ENCODE measurements at regions not wholly inside any gene's neighbourhood (a gene's known extent, or its start where the extent isn't known, plus 50 kb on each side); places are given as distances from the start of the nearest gene placed in this dataset.

DNA sequence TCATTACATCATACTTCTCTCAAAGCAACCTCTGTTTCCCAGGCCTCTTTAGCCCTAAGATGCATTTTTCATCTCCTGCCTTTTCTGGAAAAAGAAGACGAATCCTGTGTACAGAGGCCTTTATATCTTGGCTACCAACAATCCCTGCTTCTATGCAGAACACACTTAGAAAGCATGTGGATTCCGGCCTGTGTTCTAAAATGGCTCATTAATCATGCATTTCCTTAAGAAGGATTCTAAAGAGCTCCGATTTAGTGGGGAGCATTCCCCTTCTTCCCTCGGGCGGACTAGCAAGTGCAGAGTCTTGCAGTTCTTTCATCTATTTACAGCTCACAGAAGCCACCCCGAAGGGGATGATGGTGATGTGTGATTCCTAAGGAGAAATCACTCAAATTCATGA is 1212.9 kb downstream of the TYW1 start (continued):
- TF ChIP-seq, protein P1, sequence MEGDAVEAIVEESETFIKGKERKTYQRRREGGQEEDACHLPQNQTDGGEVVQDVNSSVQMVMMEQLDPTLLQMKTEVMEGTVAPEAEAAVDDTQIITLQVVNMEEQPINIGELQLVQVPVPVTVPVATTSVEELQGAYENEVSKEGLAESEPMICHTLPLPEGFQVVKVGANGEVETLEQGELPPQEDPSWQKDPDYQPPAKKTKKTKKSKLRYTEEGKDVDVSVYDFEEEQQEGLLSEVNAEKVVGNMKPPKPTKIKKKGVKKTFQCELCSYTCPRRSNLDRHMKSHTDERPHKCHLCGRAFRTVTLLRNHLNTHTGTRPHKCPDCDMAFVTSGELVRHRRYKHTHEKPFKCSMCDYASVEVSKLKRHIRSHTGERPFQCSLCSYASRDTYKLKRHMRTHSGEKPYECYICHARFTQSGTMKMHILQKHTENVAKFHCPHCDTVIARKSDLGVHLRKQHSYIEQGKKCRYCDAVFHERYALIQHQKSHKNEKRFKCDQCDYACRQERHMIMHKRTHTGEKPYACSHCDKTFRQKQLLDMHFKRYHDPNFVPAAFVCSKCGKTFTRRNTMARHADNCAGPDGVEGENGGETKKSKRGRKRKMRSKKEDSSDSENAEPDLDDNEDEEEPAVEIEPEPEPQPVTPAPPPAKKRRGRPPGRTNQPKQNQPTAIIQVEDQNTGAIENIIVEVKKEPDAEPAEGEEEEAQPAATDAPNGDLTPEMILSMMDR (IDR thresholded peaks at IDR 0.05; ENCODE audit: control extremely low read depth in 1 of 3, insufficient read depth in 1 of 3, low read depth in 1 of 3, low read length in 3 of 3), result no peak
- TF ChIP-seq SP2 (IDR thresholded peaks at IDR 0.05; ENCODE audit: low read length) (no peak), ZNF274 (IDR thresholded peaks at IDR 0.05; ENCODE audit: borderline replicate concordance, extremely low read depth, low read length) (no peak), POLR2AphosphoS5 (IDR thresholded peaks at IDR 0.05; ENCODE audit: low read depth, low read length) (no peak)
- TF ChIP-seq, protein P2, sequence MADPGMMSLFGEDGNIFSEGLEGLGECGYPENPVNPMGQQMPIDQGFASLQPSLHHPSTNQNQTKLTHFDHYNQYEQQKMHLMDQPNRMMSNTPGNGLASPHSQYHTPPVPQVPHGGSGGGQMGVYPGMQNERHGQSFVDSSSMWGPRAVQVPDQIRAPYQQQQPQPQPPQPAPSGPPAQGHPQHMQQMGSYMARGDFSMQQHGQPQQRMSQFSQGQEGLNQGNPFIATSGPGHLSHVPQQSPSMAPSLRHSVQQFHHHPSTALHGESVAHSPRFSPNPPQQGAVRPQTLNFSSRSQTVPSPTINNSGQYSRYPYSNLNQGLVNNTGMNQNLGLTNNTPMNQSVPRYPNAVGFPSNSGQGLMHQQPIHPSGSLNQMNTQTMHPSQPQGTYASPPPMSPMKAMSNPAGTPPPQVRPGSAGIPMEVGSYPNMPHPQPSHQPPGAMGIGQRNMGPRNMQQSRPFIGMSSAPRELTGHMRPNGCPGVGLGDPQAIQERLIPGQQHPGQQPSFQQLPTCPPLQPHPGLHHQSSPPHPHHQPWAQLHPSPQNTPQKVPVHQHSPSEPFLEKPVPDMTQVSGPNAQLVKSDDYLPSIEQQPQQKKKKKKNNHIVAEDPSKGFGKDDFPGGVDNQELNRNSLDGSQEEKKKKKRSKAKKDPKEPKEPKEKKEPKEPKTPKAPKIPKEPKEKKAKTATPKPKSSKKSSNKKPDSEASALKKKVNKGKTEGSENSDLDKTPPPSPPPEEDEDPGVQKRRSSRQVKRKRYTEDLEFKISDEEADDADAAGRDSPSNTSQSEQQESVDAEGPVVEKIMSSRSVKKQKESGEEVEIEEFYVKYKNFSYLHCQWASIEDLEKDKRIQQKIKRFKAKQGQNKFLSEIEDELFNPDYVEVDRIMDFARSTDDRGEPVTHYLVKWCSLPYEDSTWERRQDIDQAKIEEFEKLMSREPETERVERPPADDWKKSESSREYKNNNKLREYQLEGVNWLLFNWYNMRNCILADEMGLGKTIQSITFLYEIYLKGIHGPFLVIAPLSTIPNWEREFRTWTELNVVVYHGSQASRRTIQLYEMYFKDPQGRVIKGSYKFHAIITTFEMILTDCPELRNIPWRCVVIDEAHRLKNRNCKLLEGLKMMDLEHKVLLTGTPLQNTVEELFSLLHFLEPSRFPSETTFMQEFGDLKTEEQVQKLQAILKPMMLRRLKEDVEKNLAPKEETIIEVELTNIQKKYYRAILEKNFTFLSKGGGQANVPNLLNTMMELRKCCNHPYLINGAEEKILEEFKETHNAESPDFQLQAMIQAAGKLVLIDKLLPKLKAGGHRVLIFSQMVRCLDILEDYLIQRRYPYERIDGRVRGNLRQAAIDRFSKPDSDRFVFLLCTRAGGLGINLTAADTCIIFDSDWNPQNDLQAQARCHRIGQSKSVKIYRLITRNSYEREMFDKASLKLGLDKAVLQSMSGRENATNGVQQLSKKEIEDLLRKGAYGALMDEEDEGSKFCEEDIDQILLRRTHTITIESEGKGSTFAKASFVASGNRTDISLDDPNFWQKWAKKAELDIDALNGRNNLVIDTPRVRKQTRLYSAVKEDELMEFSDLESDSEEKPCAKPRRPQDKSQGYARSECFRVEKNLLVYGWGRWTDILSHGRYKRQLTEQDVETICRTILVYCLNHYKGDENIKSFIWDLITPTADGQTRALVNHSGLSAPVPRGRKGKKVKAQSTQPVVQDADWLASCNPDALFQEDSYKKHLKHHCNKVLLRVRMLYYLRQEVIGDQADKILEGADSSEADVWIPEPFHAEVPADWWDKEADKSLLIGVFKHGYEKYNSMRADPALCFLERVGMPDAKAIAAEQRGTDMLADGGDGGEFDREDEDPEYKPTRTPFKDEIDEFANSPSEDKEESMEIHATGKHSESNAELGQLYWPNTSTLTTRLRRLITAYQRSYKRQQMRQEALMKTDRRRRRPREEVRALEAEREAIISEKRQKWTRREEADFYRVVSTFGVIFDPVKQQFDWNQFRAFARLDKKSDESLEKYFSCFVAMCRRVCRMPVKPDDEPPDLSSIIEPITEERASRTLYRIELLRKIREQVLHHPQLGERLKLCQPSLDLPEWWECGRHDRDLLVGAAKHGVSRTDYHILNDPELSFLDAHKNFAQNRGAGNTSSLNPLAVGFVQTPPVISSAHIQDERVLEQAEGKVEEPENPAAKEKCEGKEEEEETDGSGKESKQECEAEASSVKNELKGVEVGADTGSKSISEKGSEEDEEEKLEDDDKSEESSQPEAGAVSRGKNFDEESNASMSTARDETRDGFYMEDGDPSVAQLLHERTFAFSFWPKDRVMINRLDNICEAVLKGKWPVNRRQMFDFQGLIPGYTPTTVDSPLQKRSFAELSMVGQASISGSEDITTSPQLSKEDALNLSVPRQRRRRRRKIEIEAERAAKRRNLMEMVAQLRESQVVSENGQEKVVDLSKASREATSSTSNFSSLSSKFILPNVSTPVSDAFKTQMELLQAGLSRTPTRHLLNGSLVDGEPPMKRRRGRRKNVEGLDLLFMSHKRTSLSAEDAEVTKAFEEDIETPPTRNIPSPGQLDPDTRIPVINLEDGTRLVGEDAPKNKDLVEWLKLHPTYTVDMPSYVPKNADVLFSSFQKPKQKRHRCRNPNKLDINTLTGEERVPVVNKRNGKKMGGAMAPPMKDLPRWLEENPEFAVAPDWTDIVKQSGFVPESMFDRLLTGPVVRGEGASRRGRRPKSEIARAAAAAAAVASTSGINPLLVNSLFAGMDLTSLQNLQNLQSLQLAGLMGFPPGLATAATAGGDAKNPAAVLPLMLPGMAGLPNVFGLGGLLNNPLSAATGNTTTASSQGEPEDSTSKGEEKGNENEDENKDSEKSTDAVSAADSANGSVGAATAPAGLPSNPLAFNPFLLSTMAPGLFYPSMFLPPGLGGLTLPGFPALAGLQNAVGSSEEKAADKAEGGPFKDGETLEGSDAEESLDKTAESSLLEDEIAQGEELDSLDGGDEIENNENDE (IDR thresholded peaks at IDR 0.05; ENCODE audit: insufficient replicate concordance, low read length), result no peak

Measured in H1 (cell line).